GM10266 (cell line): ENCODE measurements at regions not wholly inside any gene's neighbourhood (a gene's known extent, or its start where the extent isn't known, plus 50 kb on each side); places are given as distances from the start of the nearest gene placed in this dataset.

Source experiments
- DNase-seq: peaks from one replicate; pipeline ENCODE4 v3.0.0; 2012; ENCODE audit errors: extremely low spot score
- CTCF ChIP-seq: IDR thresholded peaks from 2 replicates; pipeline ENCODE4 v1.5.1; 2012; ENCODE audit warnings: mild to moderate bottlenecking, low read depth; ENCODE audit not compliant: control insufficient read depth, insufficient read depth; ENCODE audit errors: missing control alignments

- no peak for DNase-seq
- no peak for TF ChIP-seq CTCF
These were observed 257.3 kb downstream of the SOD2 start for GRCh38 chr6:159435701-159436100.

GRCh38 chr6:159434410-159434809 is 258.6 kb downstream of the SOD2 start:
- no peak for TF ChIP-seq CTCF
- no peak for DNase-seq

- no peak for TF ChIP-seq CTCF
- no peak for DNase-seq
These were observed 259.5 kb downstream of the SOD2 start for GRCh38 chr6:159433550-159433949.

- DNase-seq = no peak
- TF ChIP-seq CTCF = no peak
These were observed 261.3 kb downstream of the SOD2 start for GRCh38 chr6:159431750-159432149.

GRCh38 chr6:159430323-159430722 is 261.1 kb downstream of the FNDC1 start:
- no peak for TF ChIP-seq CTCF

GRCh38 chr6:159429433-159429832 is 260.2 kb downstream of the FNDC1 start:
- TF ChIP-seq CTCF = no peak

More at GRCh38 chr6:159430323-159430722, 261.1 kb downstream of the FNDC1 start:
- no peak for DNase-seq

GRCh38 chr6:159427771-159428170 is 258.6 kb downstream of the FNDC1 start:
- DNase-seq = no peak
- no peak for TF ChIP-seq CTCF

More at GRCh38 chr6:159429433-159429832, 260.2 kb downstream of the FNDC1 start:
- DNase-seq = no peak
